Activated CD4-positive, alpha-beta memory T cell treated with anti-CD3 and anti-CD28 coated beads for 36 hours (primary cell): ENCODE measurements at regions not wholly inside any gene's neighbourhood (a gene's known extent, or its start where the extent isn't known, plus 50 kb on each side); places are given as distances from the start of the nearest gene placed in this dataset.

ENCODE experiments used
- CTCF ChIA-PET: fragments of 350-600 bp; sonication (Branson Sonifier 250); formaldehyde crosslinking; loops from one replicate; lab custom pipeline; 2021; ENCODE audit warnings: antibody characterized with exemption, inconsistent platforms; lab: Charles Lee
- POLR2A ChIA-PET: fragments of 350-600 bp; sonication (Branson Sonifier 250); formaldehyde crosslinking; loops from one replicate; lab custom pipeline; 2021; ENCODE audit warnings: antibody characterized with exemption; lab: Charles Lee
- DNase-seq: peaks from one replicate; pipeline ENCODE4 v3.0.0-alpha.2; 2020
- H3K27ac Mint-ChIP-seq: one replicate; pipeline ENCODE4 v1.8.0; 2021; ENCODE audit warnings: mixed read lengths
- H3K27me3 Mint-ChIP-seq: one replicate; pipeline ENCODE4 v1.8.0; 2021; ENCODE audit warnings: mixed read lengths
- H3K36me3 Mint-ChIP-seq: one replicate; pipeline ENCODE4 v1.8.0; 2021; ENCODE audit warnings: mixed read lengths
- H3K4me1 Mint-ChIP-seq: one replicate; pipeline ENCODE4 v1.8.0; 2021; ENCODE audit warnings: low read depth, mixed read lengths
- H3K4me3 Mint-ChIP-seq: one replicate; pipeline ENCODE4 v1.8.0; 2021; ENCODE audit warnings: mild to moderate bottlenecking, mixed read lengths
- H3K9me3 Mint-ChIP-seq: one replicate; pipeline ENCODE4 v1.8.0; 2021; ENCODE audit warnings: mixed read lengths
- intact Hi-C: fragments of 100-400 bp; cut with micrococcal nuclease; formaldehyde crosslinking; loops from one replicate; pipeline ENCODE4 v1.15.1; 2023

DNA sequence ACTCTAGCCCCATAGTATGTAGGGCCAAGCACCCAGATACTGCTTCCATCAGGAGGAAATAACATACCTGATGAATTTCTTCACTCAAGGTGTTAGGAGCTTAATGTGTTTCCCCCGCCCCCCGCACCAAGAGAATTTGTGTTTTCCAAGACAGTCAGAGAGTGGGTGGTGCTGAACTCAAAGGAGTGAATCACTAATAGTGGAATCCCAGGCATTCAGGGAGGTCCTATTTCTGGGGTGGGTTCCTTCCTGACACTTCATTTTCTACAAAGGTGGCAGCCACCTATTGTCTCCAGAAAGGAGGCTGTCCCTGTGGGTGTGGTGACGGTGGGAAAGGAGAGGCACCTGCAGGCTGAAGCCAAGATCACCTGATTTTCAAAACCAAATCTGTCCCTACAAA is 50.8 kb upstream of the ELF5 start:
- Mint-ChIP-seq H3K4me3 (no peak overlapping the region), H3K27ac (no peak overlapping the region), H3K4me1 (no peaks in the 10 kb centered on the region), H3K9me3 (no peaks in the 10 kb centered on the region), H3K27me3 (peaks cover 18% of the 10 kb centered on the region), H3K36me3 (no peaks in the 10 kb centered on the region)
- ChIA-PET POLR2A (no interaction called here), CTCF (interaction anchor here (0.6 to 3.6 kb wide), 5 partner anchors 15 to 351 kb away, joined by 3 to 15 read pairs (median 3); partner anchors contain the start of genes APIP and ELF5)
- DNase-seq: no peak
- intact Hi-C loops: no loop called here

DNA sequence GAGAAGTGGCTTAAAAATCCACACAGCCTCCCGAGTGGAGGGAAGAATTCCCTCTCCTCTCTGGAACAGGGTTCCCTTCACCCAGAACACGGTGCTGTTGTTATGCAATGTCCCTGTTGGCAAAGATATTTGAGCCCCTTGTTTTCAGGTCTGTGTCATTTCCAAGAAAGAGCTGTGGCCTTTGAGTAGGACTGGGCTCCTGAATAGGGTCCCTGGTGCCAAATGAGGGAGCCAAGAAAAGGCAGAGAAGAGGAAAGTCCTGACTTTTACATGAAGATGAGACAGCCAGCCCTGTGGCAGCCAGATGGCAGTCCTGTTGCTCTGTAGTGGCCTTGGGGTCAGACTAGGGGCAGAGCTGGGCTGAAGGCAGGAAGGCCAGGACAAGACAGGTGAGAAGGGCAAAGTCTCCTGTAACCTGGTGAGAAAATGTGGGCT is 51.2 kb upstream of the ELF5 start:
- no peaks in the 10 kb centered on the region for H3K36me3 Mint-ChIP-seq
- CTCF ChIA-PET: interaction anchor here (0.9 to 3.6 kb wide), 4 partner anchors 16 to 351 kb away, joined by 3 to 15 read pairs (median 4); partner anchors contain the start of genes APIP and ELF5
- POLR2A ChIA-PET: no interaction called here
- H3K27ac Mint-ChIP-seq: no peak overlapping the region
- no peak for DNase-seq
- no peak overlapping the region for H3K4me3 Mint-ChIP-seq
- intact Hi-C loops: no loop called here
- H3K27me3 Mint-ChIP-seq: peaks cover 17% of the 10 kb centered on the region
- H3K4me1 Mint-ChIP-seq: no peaks in the 10 kb centered on the region
- no peaks in the 10 kb centered on the region for H3K9me3 Mint-ChIP-seq

GRCh38 chr11:34565417-34566207 is 52.0 kb upstream of the ELF5 start:
- Mint-ChIP-seq H3K4me3 (no peak overlapping the region), H3K9me3 (no peaks in the 10 kb centered on the region), H3K27ac (no peak overlapping the region), H3K36me3 (no peaks in the 10 kb centered on the region), H3K4me1 (no peaks in the 10 kb centered on the region), H3K27me3 (peaks cover 12% of the 10 kb centered on the region)
- intact Hi-C loops: no loop called here
- ChIA-PET CTCF (interaction anchor here (0.8 to 3.6 kb wide), 10 partner anchors 8 to 838 kb away, joined by 3 to 15 read pairs (median 4); partner anchors contain the start of genes APIP and ELF5), POLR2A (no interaction called here)
- peak; percentile 27 for DNase-seq

- POLR2A ChIA-PET: no interaction called here
- no peak for DNase-seq
- CTCF ChIA-PET: interaction anchor here (0.8 to 3.6 kb wide), 8 partner anchors 8 to 837 kb away, joined by 3 to 15 read pairs (median 4); partner anchors contain the start of gene ELF5
- intact Hi-C loops: no loop called here
- Mint-ChIP-seq H3K27ac (no peak overlapping the region), H3K4me1 (no peaks in the 10 kb centered on the region), H3K9me3 (no peaks in the 10 kb centered on the region), H3K4me3 (no peak overlapping the region), H3K36me3 (no peaks in the 10 kb centered on the region), H3K27me3 (peaks cover 10% of the 10 kb centered on the region)
Observed at GRCh38 chr11:34566208-34566551, 52.6 kb upstream of the ELF5 start.

GRCh38 chr11:34566736-34567135 is 53.1 kb upstream of the ELF5 start:
- no peak for DNase-seq
- Mint-ChIP-seq H3K9me3 (no peaks in the 10 kb centered on the region), H3K36me3 (no peaks in the 10 kb centered on the region), H3K4me3 (no peak overlapping the region), H3K4me1 (no peaks in the 10 kb centered on the region), H3K27me3 (peaks cover 11% of the 10 kb centered on the region), H3K27ac (no peak overlapping the region)
- ChIA-PET CTCF (interaction anchor here (1.1 to 3.6 kb wide), 6 partner anchors 9 to 837 kb away, joined by 3 to 15 read pairs (median 4); partner anchors contain the start of gene ELF5), POLR2A (no interaction called here)
- intact Hi-C loops: no loop called here

DNA sequence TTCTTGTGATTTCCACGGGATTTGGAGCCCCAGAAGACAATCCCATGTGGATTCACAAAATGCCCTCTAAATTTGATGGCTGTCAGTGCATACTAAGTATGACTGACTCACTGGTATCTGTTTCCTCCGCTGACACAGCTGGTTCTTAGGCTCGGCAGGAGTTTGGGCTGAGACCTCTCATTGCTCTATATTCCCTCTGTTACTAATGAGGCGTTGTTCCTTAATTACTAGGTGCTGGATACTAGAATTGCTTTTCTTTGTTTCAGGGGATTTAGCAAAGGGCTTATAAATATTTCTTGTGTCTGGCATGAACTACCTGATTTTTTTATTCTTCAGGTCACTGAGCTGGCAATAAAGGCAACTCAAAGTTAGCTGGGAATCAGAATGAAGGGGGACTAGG is 53.2 kb upstream of the EHF start:
- Mint-ChIP-seq H3K27ac (no peak overlapping the region), H3K36me3 (no peaks in the 10 kb centered on the region), H3K4me1 (no peaks in the 10 kb centered on the region), H3K27me3 (peaks cover 12% of the 10 kb centered on the region), H3K9me3 (no peaks in the 10 kb centered on the region), H3K4me3 (no peak overlapping the region)
- ChIA-PET POLR2A (no interaction called here), CTCF (interaction anchor here (0.8 kb wide), 1 partner anchor 54 kb away, joined by 3 read pairs; no protein-coding TSS in a partner anchor)
- intact Hi-C loops: no loop called here
- DNase-seq: no peak

DNA sequence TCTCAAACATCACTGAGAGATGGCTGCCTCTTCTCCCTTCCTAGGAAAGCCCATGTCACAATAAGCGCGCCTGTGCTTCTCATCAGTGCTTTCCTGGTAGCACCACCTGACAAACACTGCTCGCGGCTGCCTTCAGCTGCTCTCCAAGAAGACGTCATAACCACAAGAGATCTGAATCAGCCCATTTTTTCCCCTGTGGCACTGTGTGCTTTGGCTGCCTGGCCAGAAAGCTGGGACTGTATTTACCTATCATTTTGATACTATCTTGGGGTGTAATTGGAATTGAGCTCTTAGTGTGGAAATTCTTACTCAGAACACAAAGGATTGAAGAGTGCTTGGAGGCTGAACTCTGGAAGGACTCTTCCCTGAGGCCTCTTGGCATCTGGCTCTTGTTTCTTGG is 50.3 kb upstream of the EHF start:
- intact Hi-C loops: no loop called here
- H3K9me3 Mint-ChIP-seq: no peaks in the 10 kb centered on the region
- no peaks in the 10 kb centered on the region for H3K4me1 Mint-ChIP-seq
- ChIA-PET POLR2A (no interaction called here), CTCF (no interaction called here)
- no peaks in the 10 kb centered on the region for H3K36me3 Mint-ChIP-seq
- no peak overlapping the region for H3K4me3 Mint-ChIP-seq
- peak; percentile 35 for DNase-seq
- H3K27ac Mint-ChIP-seq: no peak overlapping the region
- peaks cover 21% of the 10 kb centered on the region for H3K27me3 Mint-ChIP-seq
